GM18858 (cell line): ENCODE measurements at regions not wholly inside any gene's neighbourhood (a gene's known extent, or its start where the extent isn't known, plus 50 kb on each side); places are given as distances from the start of the nearest gene placed in this dataset.

Experiments
- ATAC-seq: cut with Tn5 transposase; IDR thresholded peaks from one replicate; pipeline ENCODE4 v1.9.1; 2021; ENCODE audit not compliant: unreplicated experiment

DNA sequence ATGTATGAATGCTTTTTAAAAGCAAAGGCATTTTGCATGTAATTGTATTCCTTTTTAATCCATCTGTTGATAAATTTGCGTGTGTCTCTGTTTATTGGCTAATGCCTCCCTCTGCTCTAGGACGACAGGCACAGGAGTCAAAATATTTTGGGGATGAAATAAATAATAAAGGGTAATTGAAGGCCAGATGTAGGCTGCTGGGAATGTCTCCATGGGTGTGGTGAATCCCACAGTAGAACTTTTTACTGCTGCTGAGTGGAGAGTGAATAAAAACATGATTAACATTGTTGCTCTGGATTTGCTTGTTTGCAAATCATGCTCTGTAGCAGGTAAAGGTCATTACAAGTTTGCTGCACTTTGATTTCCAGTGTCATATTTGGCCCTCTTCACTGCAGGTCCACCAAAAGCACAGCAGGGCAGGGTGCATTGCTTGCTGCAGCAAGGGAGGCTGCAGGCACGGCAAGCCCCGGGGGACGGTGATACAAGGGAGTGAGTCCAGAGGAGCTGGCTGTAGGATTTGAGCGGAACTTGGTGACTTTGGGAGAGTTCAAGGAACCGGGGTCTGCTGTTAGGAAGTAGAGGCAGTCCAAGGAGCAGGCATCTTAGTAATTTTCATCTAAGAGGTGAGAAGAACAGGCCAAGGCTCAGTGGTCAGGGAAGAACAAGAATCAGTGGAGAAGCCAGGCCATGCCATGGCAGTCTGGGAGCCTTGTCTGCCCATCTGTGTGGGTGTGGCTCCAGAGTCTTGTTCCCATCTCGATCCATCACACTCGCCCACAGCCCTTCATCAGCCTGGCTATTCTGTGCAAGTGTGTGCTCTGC lies 201.5 kb upstream of the RAB6C start:
- ATAC-seq: no peak

GRCh38 chr2:129778584-129778877 lies 200.9 kb upstream of the RAB6C start:
- no peak for ATAC-seq

DNA sequence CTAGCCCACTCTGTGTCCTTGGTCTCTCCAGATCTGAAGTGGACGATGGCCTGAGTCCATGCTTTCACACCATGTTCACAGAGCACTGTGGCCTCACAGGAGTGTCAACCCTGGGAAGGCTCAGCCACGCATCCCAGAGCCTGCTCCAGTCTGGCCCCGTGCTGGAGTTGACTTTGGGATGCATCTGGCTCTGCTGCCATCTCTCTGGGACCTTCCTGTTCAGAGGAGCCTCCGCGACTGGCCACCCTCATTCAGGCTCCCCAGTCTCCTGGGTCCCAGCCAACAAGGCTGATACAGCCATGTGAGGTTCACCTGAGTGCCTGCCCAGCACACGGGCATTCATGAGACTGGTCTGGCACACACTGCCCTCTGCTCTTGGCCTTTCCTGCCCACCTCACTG lies 199.7 kb upstream of the RAB6C start:
- no peak for ATAC-seq

- ATAC-seq: no peak
These were observed 198.9 kb upstream of the RAB6C start for GRCh38 chr2:129780316-129781270.

DNA sequence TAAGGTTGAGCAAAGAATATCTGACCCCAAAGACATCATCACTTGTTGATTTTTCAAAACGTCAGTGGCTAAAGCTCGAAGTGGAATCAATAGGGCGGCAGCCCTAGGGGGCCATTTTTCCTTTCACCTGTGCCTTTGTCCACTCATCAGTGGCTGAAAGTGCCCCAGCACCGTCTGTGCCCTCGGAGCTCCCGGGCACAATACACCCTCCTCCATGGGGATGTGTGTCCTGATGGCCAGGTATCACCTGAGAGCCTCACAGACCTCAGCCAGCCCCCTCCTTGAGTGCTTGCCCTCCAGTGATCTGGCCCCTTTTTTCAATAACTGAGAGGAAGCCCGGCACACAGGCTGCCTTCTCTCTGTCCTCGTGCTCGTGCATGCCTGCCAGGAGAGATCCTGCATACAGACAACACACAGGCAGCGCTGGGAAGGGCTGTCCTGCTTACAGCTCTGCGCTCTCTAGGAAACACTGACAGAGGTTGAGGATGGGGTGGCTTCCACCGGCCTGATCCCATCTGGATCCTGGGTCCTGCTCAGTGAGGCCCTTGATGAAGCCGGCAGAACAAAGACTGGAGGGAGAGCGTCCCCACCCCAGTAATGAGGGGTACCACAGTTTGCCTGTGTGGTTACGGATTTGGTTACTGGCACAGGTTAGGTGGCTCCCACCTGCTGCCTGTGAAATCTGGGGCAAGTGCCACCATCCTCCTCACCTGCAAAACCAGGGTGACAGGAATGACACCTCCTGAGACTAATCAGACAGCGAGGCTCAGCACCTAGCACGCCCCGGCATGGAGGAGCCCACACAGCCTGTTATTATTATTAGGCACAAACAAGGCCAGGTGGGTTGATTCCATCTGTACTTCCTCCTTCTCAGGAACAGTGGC lies 197.5 kb upstream of the RAB6C start:
- no peak for ATAC-seq

- ATAC-seq: no peak
These were observed 196.9 kb upstream of the RAB6C start for GRCh38 chr2:129782633-129782990.

DNA sequence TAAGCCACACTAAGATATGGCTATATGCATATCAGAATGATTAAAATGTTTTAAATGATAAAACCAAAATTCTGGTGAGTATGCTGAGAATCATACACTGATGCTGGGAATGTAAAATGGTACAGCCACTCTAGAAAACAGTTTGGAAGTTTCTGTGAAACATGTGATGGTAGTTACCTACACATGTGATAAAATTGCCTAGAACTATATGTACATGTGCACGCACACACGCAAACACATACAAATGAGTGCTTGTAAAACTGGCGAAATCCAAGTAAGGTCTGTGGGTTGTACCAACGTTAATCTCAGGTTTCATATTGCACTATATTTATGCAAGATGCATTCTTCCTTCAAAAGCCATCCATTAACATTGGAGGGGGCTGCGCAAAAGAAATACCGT lies 195.0 kb upstream of the RAB6C start:
- no peak for ATAC-seq

GRCh38 chr2:129791712-129792111 lies 187.8 kb upstream of the RAB6C start:
- no peak for ATAC-seq

GRCh38 chr2:129793431-129793902 lies 186.0 kb upstream of the RAB6C start:
- no peak for ATAC-seq

DNA sequence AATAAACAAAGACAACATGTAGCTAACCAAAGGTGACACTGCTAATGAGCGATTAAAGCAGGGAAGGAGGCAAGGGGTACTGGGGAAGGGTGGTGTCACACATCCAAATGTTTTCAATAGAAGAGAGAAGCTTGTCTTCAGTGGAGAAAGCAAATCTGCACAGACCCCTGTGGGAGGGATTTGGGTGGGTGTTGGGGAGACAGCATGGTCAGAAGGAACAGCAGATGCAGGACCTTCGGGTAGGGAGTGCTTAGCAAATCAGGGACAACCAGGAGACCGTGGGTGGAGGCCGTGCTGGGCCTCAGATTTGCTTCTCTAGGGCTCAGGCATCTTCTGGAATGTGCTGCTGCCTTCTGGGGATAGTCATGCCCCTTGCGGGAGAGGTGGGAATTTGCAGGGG lies 185.3 kb upstream of the RAB6C start:
- no peak for ATAC-seq

- no peak for ATAC-seq
These were observed 184.9 kb upstream of the RAB6C start for GRCh38 chr2:129794540-129794939.

DNA sequence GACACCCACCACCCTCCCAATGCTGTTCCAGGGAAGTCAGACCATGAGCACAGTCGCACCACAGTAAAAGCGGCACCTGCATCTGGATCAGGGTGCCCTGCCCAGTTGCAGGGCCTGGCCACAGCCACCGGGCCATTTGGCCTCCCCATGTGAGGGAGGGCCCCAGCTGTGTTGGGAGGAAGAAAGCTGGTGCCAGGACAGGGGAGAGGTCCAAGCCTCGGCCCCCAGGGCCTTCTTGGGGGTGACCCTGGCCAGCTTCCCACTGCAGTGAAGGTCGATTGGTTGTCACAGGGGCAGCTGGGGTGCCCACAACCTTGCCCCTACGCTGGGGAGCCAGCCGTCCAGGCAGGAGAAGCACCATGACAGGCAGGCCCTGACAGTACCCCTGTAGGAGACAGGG lies 183.2 kb upstream of the RAB6C start:
- no peak for ATAC-seq

DNA sequence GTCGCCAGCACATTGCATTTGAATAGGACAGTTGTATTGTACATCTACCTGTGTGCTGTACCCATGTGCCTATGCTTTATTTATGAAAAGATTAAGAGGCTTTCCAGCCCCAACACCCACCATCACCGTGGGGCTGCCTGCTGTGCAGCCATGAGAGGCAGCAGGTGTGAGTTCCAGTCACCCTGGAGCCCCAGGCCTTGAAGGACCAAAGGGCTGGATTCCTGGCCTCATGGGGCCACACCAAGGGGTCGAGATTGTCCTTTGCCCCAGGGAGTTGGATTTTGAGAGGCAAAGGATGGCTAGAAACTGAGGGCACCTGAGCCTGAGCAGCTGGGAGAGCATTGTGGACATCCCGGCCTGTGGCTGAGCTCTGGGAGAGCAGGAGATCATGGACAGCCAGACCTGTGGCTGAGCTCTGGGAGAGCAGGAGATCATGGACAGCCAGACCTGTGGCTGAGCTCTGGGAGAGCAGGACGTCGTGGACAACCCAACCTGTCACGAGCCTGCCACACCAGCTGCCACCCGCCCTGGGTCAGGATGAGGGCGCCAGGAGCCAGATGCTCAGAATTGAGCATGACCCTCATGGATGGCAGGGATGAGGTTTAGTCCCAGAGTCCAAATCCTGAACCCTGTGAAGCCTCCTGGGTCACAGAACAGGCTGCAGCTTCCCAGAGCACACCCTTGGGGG lies 182.5 kb upstream of the RAB6C start:
- no peak for ATAC-seq

DNA sequence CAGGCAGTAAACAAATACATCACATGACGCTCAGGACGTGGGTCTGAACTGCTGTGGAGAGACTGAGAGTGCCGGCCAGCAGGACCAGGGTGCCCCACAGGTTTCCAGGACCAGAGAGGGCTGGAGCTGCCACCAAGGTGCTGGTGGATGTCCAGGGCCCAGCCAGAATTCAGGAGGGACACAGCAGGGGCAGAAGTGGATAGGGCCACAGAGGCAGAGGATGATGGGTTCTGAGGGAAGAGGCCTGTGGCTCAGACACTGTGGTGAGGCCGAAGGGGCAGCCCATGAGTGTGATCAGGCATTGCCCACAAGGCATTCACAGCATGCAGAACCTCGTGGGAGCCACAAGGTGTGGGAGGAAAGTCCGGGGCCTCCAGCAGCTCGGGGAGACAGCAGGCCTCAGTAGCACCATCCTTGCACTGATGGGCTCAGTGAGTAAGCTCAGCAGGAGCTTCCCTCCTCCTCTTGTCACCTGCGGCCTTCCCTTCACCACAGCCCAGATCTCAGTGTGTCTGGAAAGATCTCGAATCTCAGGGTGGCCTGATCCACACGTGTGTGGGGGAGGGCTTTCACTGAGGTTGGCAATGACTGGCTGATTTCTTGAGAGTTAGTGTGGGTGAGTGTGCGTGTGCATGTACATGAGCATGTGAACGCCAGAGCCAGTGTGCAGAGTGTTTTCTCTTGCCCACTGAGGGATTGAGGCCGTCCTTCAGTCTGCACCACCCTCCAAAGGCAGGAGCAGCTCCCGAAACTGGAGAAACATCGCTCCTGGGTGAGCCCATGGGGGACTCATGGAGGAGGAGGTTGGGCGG lies 181.8 kb upstream of the RAB6C start:
- no peak for ATAC-seq

DNA sequence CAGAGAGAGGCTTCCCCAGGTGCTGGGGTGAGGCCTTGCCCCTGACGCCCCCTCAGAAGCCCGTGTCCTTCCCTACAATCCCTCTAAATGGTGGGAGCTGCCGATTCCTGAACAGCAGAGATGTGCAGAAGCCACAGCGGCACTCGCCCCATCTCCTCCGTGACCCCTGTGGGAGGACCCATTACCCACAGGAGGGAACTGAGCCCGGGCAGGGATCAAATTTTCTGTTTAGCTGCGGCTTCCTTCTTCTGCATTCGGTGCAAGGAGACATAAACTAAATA lies 181.2 kb upstream of the RAB6C start:
- ATAC-seq: no peak

GRCh38 chr2:129798626-129799025 lies 180.8 kb upstream of the RAB6C start:
- ATAC-seq: no peak

GRCh38 chr2:129799036-129799958 lies 180.2 kb upstream of the RAB6C start:
- ATAC-seq: no peak

- no peak for ATAC-seq
These were observed 179.2 kb upstream of the RAB6C start for GRCh38 chr2:129800285-129800684.

- no peak for ATAC-seq
These were observed 178.8 kb upstream of the RAB6C start for GRCh38 chr2:129800686-129801085.
